Mesendoderm (in vitro differentiated cells): ENCODE measurements at regions not wholly inside any gene's neighbourhood (a gene's known extent, or its start where the extent isn't known, plus 50 kb on each side); places are given as distances from the start of the nearest gene placed in this dataset.

Experiments
- DNase-seq: peaks from one replicate; pipeline ENCODE4 v3.0.0; 2013
- H2AK5ac ChIP-seq: 2 replicates; pipeline ENCODE4 v1.6.1; 2013; ENCODE audit warnings: low read length, inconsistent platforms
- H2BK120ac ChIP-seq: 2 replicates; pipeline ENCODE4 v1.6.1; 2013; ENCODE audit warnings: low read depth, mild to moderate bottlenecking, low read length, moderate library complexity, mixed read lengths
- H2BK15ac ChIP-seq: replicated peaks from 2 replicates; pipeline ENCODE4 v1.6.1; 2013; ENCODE audit warnings: low read depth, mild to moderate bottlenecking, moderate library complexity
- H2BK5ac ChIP-seq: 2 replicates; pipeline ENCODE4 v1.6.1; 2013; ENCODE audit warnings: low read length, inconsistent platforms
- H3K18ac ChIP-seq: 2 replicates; pipeline ENCODE4 v1.6.1; 2013; ENCODE audit warnings: mild to moderate bottlenecking, low read length, mixed read lengths
- H3K23ac ChIP-seq: one replicate; pipeline ENCODE4 v1.6.1; 2013; ENCODE audit warnings: low read length
- H3K27ac ChIP-seq: 2 replicates; pipeline ENCODE4 v1.5.1; 2013; ENCODE audit warnings: low read depth, mild to moderate bottlenecking, inconsistent platforms, low read length, moderate library complexity
- H3K27me3 ChIP-seq: 2 replicates; pipeline ENCODE4 v1.6.1; 2013; ENCODE audit warnings: low read length, control low read depth, mild to moderate bottlenecking, inconsistent platforms; ENCODE audit not compliant: insufficient read depth, poor library complexity
- H3K36me3 ChIP-seq: 2 replicates; pipeline ENCODE4 v1.6.1; 2013; ENCODE audit warnings: low read length, inconsistent platforms; ENCODE audit not compliant: control insufficient read depth, insufficient read depth
- H3K4ac ChIP-seq: one replicate; pipeline ENCODE4 v1.6.1; 2013; ENCODE audit warnings: low read depth, mild to moderate bottlenecking, low read length, moderate library complexity
- H3K4me1 ChIP-seq: 2 replicates; pipeline ENCODE4 v1.6.1; 2013; ENCODE audit warnings: low read depth, low read length, inconsistent platforms; ENCODE audit not compliant: control insufficient read depth
- H3K4me2 ChIP-seq: 2 replicates; pipeline ENCODE4 v1.6.1; 2013; ENCODE audit warnings: low read length
- H3K4me3 ChIP-seq: 2 replicates; pipeline ENCODE4 v1.5.1; 2013; ENCODE audit warnings: mild to moderate bottlenecking, low read length
- H3K56ac ChIP-seq: one replicate; pipeline ENCODE4 v1.6.1; 2013; ENCODE audit warnings: low read length
- H3K79me1 ChIP-seq: 2 replicates; pipeline ENCODE4 v1.6.1; 2013; ENCODE audit warnings: low read length, inconsistent platforms
- H3K79me2 ChIP-seq: 2 replicates; pipeline ENCODE4 v1.6.1; 2013; ENCODE audit warnings: mild to moderate bottlenecking, low read length; ENCODE audit not compliant: control insufficient read depth, insufficient read depth
- H3K9ac ChIP-seq: 2 replicates; pipeline ENCODE4 v1.6.1; 2013; ENCODE audit warnings: low read length, inconsistent platforms
- H4K5ac ChIP-seq: one replicate; pipeline ENCODE4 v1.6.1; 2013; ENCODE audit warnings: low read length
- H4K8ac ChIP-seq: one replicate; pipeline ENCODE4 v1.6.1; 2013; ENCODE audit warnings: low read depth, mild to moderate bottlenecking, control low read depth, low read length, moderate library complexity
- WGBS: extraction: QIAGEN DNeasy Blood & Tissue Kit; methylation state at CpG from one replicate; pipeline ENCODE4 v1.1.7; 2013; ENCODE audit warnings: low lambda C conversion rate, missing lambda C conversion rate; ENCODE audit not compliant: insufficient coverage; ENCODE audit errors: extremely low coverage; 5-methylcytosine and 5-hydroxymethylcytosine counted together

DNA sequence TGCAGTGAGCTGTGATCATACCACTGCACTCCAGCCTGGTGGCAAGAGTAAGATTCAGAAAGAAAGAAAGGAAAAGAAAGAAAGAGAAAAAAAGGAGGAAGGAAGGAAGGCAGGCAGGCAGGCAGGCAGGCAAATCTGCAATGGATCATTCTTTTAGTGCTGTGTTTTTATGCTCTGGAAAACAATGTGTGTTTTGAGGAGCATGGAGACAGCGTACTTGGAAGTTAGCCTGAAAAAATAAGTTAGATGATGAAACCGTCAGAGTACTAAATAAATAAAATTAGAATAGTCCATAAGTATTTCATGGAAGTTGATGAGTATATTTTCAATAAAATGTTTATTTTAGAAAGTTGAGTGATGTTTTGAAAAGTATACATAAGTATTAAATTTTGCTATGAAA lies 366.4 kb upstream of the CDH20 start:
- no CpG with 5 or more reads among the region's 2 CpGs for WGBS
- H3K27ac ChIP-seq = no peak overlapping the region
- H3K4me3 ChIP-seq = no peak overlapping the region
- H4K5ac ChIP-seq = no peak overlapping the region
- no peak overlapping the region for H2AK5ac ChIP-seq
- no peak overlapping the region for H2BK120ac ChIP-seq
- no peak overlapping the region for H3K4me2 ChIP-seq
- H2BK15ac ChIP-seq = no peak overlapping the region
- H3K9ac ChIP-seq = no peak overlapping the region
- no peaks in the 10 kb centered on the region for H3K27me3 ChIP-seq
- H3K79me1 ChIP-seq = no peaks in the 10 kb centered on the region
- H3K56ac ChIP-seq = no peak overlapping the region
- no peaks in the 10 kb centered on the region for H3K4me1 ChIP-seq
- H3K18ac ChIP-seq = no peak overlapping the region
- no peak for DNase-seq
- no peak overlapping the region for H3K23ac ChIP-seq
- H3K4ac ChIP-seq = no peak overlapping the region
- no peaks in the 10 kb centered on the region for H3K36me3 ChIP-seq
- no peak overlapping the region for H2BK5ac ChIP-seq
- H3K79me2 ChIP-seq = no peaks in the 10 kb centered on the region
- no peak overlapping the region for H4K8ac ChIP-seq

- Histone ChIP-seq H3K36me3 (no peaks in the 10 kb centered on the region), H3K23ac (no peak overlapping the region), H3K79me2 (no peaks in the 10 kb centered on the region), H2BK120ac (no peak overlapping the region), H3K18ac (no peak overlapping the region), H3K4me1 (no peaks in the 10 kb centered on the region), H3K4me2 (no peak overlapping the region), H3K56ac (no peak overlapping the region), H3K27me3 (no peaks in the 10 kb centered on the region), H2AK5ac (no peak overlapping the region), H3K79me1 (no peaks in the 10 kb centered on the region), H2BK5ac (no peak overlapping the region), H4K8ac (no peak overlapping the region), H4K5ac (no peak overlapping the region), H3K4me3 (no peak overlapping the region), H2BK15ac (no peak overlapping the region), H3K9ac (no peak overlapping the region), H3K4ac (no peak overlapping the region), H3K27ac (no peak overlapping the region)
- DNase-seq = peak; percentile 11
- no CpG with 5 or more reads among the region's 7 CpGs for WGBS
These were observed 357.8 kb upstream of the CDH20 start for GRCh38 chr18:60975420-60975819.

DNA sequence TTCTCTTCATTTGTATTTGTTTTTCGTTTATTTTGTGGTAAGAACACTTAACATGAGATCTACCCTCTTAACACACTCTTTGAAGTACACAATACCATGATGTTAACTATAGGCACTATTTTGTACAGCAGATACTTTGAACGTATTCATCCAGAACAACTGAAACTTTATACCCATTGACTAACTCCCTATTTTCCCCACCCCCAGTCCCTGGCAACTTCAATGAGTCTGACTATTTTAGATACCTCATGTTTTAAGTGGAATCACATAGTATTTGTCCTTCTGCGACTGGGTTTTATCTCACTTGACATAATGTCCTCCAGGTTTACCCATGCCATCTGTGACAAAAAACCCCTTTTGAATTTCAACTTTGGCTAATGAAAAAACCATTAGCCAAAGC lies 356.3 kb upstream of the CDH20 start:
- no peak overlapping the region for H3K56ac ChIP-seq
- H2BK15ac ChIP-seq = no peak overlapping the region
- no peak overlapping the region for H3K27ac ChIP-seq
- no peak overlapping the region for H4K5ac ChIP-seq
- DNase-seq = no peak
- no peaks in the 10 kb centered on the region for H3K79me1 ChIP-seq
- no peak overlapping the region for H3K18ac ChIP-seq
- no peaks in the 10 kb centered on the region for H3K27me3 ChIP-seq
- WGBS = no CpG with 5 or more reads among the region's 3 CpGs
- H3K23ac ChIP-seq = no peak overlapping the region
- no peak overlapping the region for H3K4ac ChIP-seq
- no peak overlapping the region for H3K4me2 ChIP-seq
- no peaks in the 10 kb centered on the region for H3K79me2 ChIP-seq
- no peak overlapping the region for H2BK120ac ChIP-seq
- H4K8ac ChIP-seq = no peak overlapping the region
- no peaks in the 10 kb centered on the region for H3K4me1 ChIP-seq
- no peak overlapping the region for H2BK5ac ChIP-seq
- no peaks in the 10 kb centered on the region for H3K36me3 ChIP-seq
- no peak overlapping the region for H2AK5ac ChIP-seq
- no peak overlapping the region for H3K9ac ChIP-seq
- H3K4me3 ChIP-seq = no peak overlapping the region

DNA sequence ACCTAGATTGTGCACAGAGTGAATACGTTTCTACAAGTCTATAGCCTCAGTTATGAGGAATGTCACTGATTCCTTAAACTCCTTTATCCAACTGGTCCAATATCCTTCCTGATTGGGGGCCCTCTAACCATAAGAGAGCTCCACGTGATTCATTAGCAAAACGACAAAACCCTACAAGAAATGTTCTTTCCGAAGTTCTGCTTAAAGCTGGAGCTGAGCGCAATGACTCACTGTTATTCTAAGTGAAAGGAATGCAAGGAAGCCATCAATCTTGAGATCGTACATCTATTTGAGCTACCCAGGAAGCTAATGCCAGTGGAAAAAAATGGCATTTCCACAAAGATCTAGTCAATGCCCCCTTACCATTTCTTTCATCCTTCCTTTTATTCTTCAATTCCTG lies 354.9 kb upstream of the CDH20 start:
- no peaks in the 10 kb centered on the region for H3K79me2 ChIP-seq
- no peak overlapping the region for H3K4me2 ChIP-seq
- no peak overlapping the region for H2BK5ac ChIP-seq
- H3K4ac ChIP-seq = no peak overlapping the region
- WGBS = no CpG with 5 or more reads among the region's 6 CpGs
- no peak overlapping the region for H3K9ac ChIP-seq
- H3K23ac ChIP-seq = no peak overlapping the region
- DNase-seq = peak; percentile 9
- H3K27ac ChIP-seq = no peak overlapping the region
- no peak overlapping the region for H4K8ac ChIP-seq
- no peak overlapping the region for H3K18ac ChIP-seq
- H3K79me1 ChIP-seq = no peaks in the 10 kb centered on the region
- no peak overlapping the region for H2AK5ac ChIP-seq
- no peak overlapping the region for H3K56ac ChIP-seq
- no peaks in the 10 kb centered on the region for H3K27me3 ChIP-seq
- no peaks in the 10 kb centered on the region for H3K4me1 ChIP-seq
- H2BK120ac ChIP-seq = no peak overlapping the region
- no peak overlapping the region for H4K5ac ChIP-seq
- H3K4me3 ChIP-seq = no peak overlapping the region
- no peak overlapping the region for H2BK15ac ChIP-seq
- H3K36me3 ChIP-seq = no peaks in the 10 kb centered on the region

DNA sequence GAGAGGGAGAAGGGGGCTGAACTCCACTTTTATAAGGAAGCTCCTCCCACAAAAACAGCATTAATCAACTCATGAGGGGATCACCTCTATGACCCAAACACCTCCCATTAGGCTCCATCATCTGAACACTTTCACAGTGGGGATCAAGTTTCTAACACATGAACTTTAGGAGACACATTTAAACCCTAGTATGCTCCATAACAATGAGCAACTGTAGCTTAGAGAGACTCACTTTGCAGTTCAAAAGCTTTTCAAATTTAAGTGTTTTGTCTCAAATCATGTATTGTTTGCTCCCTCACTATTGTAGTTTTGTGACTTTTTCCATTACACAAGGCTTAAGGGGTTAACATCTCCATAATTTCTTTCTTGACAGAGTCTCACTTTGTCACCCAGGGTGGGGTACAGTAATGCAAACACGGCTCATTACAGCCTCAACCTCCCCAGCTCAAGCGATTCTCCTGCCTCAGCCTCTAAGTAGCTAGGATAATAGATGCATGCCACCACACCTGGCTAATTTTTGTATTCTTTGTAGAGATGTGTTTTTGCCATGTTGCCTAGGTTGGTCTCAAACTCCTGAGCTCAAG lies 352.7 kb upstream of the CDH20 start:
- no peak for DNase-seq
- Histone ChIP-seq H3K36me3 (no peaks in the 10 kb centered on the region), H3K4me3 (no peak overlapping the region), H2BK120ac (no peak overlapping the region), H3K79me2 (no peaks in the 10 kb centered on the region), H3K4me2 (no peak overlapping the region), H2BK5ac (no peak overlapping the region), H3K4me1 (no peaks in the 10 kb centered on the region), H4K8ac (no peak overlapping the region), H3K23ac (no peak overlapping the region), H2BK15ac (no peak overlapping the region), H3K18ac (no peak overlapping the region), H3K27ac (no peak overlapping the region), H2AK5ac (no peak overlapping the region), H3K27me3 (no peaks in the 10 kb centered on the region), H4K5ac (no peak overlapping the region), H3K79me1 (no peaks in the 10 kb centered on the region), H3K56ac (no peak overlapping the region), H3K4ac (no peak overlapping the region), H3K9ac (no peak overlapping the region)
- WGBS = no CpG with 5 or more reads among the region's 2 CpGs

- Histone ChIP-seq H3K79me1 (no peaks in the 10 kb centered on the region), H3K23ac (no peak overlapping the region), H3K4me1 (no peaks in the 10 kb centered on the region), H3K56ac (no peak overlapping the region), H3K9ac (no peak overlapping the region), H2BK5ac (no peak overlapping the region), H3K4me2 (no peak overlapping the region), H3K27ac (no peak overlapping the region), H3K18ac (no peak overlapping the region), H3K27me3 (no peaks in the 10 kb centered on the region), H4K5ac (no peak overlapping the region), H3K36me3 (no peaks in the 10 kb centered on the region), H2BK15ac (no peak overlapping the region), H2BK120ac (no peak overlapping the region), H3K4me3 (no peak overlapping the region), H4K8ac (no peak overlapping the region), H3K79me2 (no peaks in the 10 kb centered on the region), H3K4ac (no peak overlapping the region), H2AK5ac (no peak overlapping the region)
- no peak for DNase-seq
- WGBS = no CpG with 5 or more reads among the region's 3 CpGs
These were observed 351.4 kb upstream of the CDH20 start for GRCh38 chr18:60981682-60982328.
